Retina (tissue), 1 donor: ENCODE measurements at regions not wholly inside any gene's neighbourhood (a gene's known extent, or its start where the extent isn't known, plus 50 kb on each side); places are given as distances from the start of the nearest gene placed in this dataset.
"Not testable (repeated sequence)": the region's sequence is repeated elsewhere in the genome, so short reads cannot be mapped to it uniquely, and the experiment has no call there.

ENCODE experiments used
- DNase-seq: peaks from one replicate; pipeline ENCODE4 v3.0.0-alpha.2; 2016

DNA sequence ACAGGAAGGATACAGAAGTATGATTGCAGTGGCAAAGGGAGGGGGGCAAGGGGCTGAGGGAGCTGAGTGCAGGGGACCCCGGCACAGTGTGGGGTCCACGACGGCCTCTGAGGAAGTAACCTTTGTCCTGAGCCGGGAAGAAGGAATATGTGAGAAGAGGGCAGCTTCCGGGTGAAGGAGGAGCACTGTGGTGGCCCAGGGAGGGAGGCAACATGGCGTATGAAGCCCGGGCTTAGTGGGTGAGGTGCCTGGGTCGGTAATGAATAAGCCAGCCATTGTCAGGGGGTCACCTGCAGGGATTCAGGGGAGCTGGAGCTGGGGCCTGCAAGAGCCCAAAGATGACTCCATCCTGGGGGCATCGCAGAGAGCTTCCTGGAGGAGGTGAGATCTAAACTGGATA lies 200.4 kb downstream of the FOXD2 start:
- DNase-seq: no peak

DNA sequence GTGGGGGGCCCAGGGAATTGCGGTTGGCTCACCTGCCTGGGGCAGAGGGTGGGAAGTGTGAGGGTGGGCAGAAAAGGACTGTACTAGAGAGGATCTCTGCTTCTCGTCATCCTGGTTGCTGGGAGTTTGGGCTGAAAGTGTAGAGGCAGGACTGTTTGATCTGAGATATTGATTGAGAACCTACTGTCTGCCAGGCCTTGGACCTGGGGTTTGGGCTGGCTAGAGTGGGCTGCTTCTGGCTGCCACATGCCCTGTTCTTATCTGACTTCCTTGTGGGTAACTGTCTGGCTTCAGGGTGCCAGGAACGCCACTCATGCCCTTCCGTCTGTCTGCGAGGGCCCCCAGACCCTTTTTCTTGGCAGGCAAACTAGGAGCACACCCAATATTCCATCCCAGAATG lies 200.9 kb downstream of the FOXD2 start:
- DNase-seq: no peak

DNA sequence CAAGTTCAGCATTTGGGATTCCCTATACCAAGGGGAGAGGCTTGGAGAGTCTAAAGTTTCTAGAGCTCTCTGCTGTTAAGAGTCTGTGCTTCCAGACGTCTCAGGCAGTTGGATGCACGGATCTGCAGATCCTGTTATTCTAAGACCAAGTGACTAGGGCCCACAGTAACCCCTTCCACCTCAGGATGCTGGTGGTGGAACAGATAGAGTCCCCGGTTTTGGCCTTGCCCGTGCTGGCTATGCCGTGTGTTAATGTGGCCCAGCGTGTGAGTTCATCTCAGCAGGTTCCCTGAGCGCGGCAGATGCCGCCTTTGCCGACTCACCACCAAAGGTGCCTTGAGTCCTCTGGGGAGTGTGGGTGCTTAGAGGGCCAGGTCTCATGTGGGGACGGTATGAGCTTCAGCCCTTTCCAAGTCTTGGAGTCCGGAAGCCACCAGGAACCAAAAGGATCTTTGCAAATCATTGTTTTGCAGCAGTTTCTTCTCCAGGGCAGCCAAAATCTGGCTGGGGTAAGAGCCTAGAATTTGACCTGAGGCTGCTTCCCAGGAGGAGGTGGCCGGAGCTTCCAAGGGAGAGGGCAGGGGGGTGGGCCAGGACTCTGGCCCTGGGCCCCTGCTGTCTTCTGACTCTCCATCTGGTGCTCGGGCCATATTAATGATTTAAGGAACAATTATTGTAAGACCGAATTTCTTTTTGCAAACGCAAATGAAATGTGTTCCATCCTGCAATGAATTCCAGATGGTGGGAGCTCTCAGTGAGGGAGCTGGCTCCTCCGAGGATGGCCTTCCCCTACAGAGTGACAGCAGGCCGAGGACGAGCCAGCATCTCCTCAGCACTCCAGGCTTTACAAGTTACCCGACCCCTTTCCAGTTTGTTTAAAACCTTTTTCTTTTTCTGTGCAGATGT lies 205.7 kb downstream of the FOXD2 start:
- peak; percentile 55 for DNase-seq

DNA sequence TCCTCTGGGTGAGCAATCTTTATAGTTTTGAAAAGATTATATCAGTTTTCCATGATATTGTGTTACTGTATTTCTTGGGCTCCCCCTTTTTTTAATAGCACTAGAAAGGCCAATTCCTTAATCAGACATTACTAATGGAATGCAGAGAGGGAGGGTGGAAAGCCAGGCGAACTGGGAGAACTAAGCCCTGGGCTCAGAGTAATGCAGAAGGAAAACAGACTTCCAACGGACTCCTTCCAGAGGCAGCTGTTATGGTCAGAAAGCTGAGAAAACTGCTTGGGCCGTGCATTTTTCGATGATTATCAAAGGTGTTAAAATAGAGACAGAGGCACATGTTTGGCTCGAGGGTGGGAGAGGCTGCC lies 206.3 kb downstream of the FOXD2 start:
- DNase-seq: peak; percentile 60

DNA sequence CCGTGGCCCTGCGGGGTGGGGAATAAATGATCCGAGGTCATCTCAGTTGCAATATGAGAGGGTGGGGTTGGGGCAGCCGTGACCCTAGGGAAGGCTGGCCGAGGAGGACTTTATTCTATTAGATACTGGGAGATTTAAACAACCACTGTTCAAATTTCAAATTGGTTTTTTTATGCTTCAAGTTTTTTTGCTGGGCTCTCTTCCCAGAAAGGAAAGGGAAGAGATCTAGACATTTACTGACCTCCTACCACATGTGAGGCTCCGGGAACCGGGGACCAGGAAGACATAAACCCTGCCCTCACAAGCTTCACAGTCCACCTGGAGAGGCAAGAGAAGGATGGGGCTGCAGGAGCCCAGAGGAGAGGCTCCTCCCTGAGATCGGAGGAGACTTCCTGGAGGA lies 207.3 kb downstream of the FOXD2 start:
- DNase-seq: no peak

DNA sequence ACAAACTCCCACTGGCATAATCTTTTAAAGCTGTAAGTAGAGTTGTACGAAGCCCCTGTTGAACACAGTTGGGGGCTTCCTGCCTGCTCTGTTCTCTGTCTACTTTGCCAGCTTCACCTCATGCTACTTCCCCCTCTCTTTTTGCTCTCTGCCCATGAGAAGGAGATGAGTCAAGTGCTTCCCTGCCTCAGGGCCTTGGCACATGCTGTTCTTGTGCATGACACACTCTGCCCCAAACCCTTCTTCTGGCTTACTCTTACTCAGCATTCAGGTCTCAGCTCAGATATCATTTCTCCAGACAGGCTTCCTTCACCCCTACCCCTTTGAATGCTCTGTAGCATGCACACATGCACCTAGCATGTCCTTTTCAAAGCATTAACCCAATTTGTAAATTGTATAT lies 208.8 kb downstream of the FOXD2 start:
- DNase-seq: no peak

DNA sequence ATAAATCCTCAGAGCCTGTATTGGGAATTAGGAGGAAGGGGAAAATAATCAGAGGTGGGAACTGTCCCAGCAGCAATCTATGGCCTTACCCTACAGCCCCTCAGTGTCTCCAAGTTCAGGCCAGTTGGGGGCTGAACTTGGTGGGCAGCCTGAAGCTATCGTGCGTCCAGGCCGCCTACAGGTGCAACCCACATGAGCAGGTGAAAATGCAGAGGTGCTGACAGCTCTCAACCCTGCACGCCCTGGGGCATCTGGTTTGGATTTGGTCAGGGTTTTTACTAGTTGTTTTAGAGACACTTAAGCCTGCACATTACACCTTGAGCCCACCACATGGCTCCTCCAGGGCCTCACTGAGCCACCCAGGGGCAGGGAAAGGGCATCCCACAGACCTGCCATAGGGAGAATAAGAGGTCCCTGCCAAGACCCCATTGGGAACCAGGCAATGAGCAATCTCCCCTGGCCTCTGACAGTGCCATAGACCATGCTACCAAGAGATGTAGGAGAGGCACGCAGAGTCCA lies 209.5 kb downstream of the FOXD2 start:
- DNase-seq: no peak

DNA sequence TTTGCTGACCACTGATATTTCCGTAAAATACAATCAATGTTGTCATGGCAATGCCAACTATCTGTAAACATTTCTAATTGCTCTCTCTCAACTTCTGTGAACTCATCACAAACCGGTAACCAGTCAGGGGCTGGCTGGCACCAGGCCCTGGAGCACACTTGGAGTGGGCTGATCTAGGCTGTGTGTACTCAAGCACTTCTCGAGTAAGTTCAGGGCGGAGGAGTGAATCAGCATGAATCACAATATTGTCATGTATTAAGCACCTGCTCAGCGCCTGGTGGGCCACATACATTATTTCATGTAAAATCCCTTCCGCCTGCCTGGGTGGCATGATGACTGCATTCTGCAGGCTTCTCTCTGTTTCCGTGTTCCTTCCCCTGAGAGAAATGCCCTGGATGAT lies 212.4 kb downstream of the FOXD2 start:
- no peak for DNase-seq

DNA sequence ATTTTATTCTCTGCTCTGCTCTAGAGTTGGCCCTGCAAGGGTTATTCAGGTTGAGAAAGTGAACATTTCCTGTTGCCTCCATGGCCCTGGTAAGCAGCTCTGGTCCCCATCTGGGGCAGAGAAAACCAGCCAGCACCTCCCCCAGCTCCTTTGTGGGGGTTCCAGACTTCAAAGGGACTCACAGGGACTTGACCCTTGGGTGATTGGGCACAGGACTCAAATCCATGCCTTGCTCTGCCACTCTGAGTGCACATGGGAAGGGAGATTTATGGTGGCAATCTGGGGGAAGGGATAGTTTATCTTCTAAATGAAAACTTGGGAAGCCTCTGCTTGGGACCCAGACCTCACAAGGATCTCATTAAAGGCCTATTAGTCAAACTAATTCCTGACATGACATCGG lies 212.8 kb downstream of the FOXD2 start:
- DNase-seq: no peak

DNA sequence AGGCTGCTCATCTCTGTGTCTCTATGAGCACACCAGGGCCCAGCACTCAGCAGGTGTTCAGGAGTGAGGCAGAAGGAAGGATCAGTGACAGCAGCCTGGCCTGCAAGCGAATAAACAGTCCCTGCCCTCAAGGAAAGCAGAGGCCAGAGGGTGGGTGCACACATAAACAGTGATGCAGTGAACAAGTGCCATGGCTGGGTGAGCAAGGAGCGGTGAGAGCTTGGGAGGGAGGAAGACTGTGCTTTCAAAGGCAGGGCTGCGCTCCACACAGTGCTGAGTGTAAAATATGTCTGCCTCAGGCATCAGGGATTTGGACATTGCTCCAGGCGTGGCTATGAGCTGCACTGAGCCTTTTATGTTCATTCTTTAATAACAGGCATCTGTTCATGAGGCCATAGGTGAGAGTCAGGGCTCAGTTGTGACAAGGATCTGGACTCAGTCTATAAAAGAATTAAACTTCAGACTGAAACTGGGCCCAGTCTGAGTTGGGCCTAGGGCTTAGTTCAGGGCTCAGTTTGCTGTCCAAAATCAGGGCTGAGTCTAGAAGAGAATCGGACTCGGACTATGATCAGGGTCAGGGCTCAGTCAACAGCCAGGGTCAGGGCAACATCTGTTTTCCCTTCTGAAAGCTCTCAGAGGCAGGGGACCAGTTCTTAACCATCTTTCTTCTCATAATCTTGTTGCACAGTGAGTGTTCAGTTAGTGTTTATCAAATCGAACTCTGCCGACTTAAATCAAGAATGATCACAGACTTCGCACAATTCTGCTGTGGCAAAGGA lies 213.7 kb downstream of the FOXD2 start:
- DNase-seq: no peak

DNA sequence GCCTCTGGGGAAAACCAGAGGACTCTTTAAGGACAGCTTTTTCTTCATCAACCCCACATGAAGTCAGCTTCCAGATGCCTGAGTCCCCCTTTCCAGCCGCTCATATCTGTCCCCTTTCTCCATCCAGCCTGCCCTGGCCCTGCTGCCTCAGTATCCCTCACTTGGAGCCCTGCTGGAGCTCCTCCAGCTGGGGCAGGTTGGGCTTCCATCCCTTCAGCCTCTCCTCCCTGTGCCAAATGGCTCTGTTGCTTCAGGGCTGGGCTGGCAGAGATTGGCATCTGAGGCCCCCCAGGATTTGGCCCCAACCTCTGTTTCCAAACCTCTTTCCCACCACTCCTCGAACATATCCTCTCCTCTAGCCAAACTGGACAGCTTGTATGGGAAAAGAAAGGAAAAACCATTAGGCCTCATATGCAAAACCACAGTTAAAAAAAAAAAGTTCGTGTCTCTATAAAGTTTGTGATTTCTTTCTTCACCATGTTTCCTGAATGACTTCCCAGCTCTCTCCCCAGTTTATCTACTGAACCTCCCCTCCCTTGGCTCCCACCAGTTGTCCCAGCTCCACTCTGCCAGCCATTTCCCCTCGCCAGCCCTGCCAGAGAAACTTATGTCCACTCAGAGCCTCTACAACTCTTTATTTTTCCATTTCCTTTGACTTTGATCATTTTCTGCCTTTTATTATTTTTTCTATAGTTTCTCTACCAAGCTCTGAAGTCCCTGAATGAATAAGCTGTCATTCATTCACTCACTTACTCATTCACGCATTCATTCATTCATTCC lies 217.9 kb downstream of the FOXD2 start:
- no peak for DNase-seq

DNA sequence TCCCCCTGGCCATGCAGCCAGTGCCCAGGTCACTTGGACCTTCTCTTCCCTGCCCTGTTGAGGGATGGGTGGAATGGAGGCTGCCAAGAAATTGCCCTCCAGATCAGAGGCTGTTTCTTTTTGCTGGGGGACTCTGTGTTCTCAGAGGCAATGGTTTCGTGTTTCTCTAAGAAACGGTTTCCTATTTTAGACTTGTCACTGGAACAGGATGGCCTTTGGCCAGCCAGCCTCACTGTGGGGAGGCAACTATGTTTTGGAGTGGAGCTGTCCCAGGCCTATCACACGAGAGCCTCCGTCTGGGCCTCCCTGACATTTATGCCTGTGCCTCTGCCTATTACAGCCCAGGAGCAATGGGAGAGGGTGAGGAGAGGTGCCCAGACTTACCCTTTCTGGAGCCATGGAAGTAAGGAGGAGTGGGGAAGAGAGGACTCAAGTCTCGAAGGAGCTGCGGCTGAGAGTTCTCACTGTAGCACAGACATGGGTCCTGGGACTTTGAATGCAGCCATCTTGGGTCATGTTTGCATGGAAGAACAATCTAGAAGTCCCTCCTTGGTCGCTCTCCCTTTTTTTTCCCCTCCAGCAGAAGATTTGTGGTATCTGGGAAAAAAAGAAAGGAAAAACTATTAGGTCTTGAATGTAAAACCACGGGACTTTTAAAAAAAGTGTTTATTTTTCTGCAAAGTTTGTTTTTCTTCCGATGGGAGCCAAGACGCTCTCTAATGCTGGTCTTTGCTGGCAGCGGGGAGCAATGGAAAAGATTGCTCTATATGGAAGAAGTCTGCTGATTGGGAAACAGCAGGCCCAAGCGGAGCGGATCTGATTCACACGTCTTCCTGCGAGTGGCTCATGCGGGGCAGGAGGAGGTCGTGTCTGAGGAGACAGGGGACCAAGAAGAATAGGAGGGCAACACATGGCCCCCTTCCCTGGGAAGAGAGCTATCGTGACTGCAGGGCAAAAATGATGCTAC lies 219.2 kb downstream of the FOXD2 start:
- no peak for DNase-seq

DNA sequence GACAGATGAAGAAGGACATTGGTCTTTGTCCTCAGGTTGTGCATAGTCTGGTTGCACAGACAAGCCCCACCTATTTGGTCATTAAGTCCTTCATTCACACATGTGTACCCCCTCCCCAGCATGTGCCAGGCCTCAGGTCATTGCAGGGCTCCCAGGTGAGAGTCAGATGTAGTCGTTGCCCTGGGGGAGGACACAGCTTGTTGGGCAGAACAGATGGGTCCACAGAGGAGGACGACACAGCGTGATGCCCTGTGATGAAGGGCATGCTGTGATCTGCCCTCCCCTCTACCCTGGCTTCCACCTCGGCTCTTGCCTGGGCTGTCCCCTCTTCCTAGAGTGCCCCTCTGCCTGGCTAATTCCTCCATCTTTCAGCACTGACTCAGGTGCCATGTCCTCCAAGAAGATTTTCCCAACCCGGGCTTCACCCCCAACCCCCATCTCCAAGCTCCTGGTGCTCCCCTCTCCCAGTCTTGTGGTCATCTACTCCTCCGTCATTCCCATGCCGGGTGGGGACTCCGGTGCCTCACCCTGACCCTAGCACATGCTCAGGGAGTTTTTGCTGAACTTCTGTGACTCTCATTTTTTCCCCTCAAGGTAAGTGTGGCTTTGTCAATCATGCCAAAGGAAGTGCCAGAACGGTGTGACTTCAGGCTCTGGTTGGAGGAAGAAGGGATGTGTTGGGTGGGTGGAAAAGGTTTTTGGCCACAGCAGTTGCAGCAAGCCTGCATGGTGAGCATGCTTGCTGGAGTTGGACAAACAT lies 220.5 kb downstream of the FOXD2 start:
- no peak for DNase-seq

DNA sequence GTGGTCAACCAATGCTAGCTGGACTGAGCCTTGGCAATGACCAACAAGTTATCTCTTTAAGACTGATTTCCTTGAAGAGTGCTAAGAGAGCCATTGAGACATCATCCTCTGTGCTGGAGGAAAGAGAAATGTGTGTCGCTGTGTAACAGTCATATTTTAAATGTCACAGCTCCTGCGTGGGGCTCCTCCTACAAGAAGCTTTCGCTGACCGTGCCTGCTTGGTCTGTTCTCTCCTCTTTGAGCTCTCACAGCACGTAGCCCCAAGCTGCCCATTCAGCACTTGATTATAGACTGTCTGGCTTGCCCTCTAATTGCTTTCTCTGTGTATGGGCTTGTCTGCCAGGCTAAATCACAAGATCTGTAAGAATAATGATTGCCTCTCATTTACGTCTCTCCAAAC lies 221.3 kb downstream of the FOXD2 start:
- DNase-seq: peak; percentile 72

DNA sequence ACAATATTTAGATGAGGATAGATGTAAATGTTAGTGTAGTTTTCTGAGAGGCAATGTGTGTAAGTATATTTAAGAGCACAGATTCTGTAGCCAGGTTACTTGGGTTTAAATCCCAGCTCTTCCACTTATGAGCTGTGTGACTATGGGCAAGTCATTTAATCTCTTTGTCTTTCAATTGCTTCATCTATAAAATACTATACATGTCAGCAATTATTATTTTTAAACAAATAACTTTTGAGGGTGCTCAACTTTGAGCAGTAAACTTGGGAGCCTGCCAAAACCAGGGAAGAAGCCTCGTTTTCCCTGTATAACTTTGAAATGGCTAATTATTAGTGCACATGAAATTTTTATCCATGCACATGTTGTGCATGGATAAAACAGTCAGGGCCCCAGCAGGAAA lies 222.8 kb downstream of the FOXD2 start:
- DNase-seq: no peak

DNA sequence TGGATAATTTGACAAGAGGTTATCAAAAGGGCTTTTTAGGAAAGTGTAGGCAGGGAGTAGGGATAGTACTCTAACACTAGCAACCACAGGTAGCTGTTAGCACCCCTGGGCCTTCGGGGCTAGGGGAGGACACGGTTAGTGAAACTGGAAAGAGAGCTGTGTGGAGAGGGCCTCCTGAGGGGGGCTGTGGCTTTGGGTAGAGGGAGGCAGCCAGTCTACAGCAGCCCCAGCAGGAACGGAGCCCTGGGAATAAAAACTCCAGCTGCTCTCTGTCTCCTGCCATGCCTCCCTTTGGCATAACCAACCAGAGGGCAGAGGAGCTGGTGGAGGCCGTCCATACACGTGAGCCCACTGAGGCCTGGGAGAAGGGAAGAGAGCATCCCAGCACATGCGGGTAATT lies 223.2 kb downstream of the FOXD2 start:
- DNase-seq: peak; percentile 34

DNA sequence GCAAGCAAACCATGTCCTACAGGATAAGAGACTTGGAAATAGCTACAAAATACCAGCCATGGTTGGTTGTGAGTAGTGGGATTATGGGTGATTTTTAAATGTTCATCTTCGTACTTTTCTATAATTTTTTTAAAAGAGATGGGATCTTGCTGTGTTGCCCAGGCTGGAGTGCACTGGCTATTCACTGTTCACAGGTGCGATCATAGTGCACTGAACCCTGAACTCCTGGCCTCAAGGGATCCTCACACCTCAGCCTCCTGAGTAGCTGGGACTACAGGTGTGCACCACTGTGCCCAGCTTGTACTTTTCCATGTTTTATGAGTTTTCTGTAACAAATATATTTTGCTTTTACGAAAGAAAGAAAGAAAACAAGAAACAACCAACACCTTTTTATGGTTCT lies 224.2 kb downstream of the FOXD2 start:
- DNase-seq: no peak

DNA sequence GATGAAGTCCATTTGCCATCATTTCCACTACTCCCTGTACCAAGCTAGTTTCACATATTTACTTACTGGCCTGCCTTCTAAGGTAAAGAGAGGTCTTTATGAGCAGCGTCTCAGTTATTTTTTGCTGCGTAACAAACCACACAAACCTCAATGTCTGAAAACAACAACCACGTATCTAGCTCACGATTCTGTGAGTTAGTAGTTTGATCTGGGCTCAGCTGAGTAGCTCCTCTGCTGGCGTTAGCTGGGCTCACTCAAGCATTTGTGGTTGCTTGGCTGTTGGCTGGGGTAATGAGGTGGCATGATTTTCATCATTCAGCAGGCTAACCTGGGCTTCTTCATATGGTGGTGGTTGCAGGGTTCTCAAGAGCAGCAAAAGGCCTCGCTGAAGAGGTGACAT lies 225.4 kb downstream of the FOXD2 start:
- DNase-seq: no peak

DNA sequence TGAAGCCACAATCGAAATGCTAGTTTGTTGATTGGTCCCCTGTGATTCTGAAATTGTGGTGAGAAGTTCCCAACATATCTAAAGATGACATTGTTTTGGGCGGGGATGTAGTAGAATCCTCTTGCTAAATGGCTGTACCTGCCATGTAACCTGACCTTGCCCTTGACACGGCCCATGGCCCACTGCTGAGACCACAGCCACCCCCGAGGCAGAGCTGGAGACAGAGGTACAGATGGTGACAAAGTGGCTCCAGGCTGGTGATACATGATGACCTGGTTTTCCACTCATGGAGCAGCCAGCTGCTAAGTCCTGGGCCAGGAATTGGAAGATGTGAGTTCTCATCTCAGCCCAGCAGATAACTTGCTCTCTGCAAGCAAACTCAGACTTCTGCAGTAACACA lies 226.5 kb downstream of the FOXD2 start:
- no peak for DNase-seq

DNA sequence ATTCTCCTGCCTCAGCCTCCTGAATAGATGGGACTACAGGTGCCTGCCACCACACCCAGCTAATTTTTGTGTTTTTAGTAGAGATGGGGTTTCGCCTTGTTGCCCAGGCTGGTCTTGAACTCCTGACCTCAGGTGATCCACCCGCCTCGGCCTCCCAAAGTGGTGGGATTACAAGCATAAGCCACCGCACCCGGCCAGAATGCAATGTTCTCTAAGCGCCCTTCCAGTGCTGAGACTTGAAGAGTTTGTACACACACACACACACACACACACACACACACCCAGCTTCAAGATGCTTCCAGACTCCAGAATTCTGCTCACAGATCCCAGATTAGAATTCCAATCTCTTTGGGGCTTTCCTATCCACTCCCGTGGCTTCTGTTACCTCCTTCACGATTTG lies 227.1 kb downstream of the FOXD2 start:
- DNase-seq: not testable (repeated sequence)

DNA sequence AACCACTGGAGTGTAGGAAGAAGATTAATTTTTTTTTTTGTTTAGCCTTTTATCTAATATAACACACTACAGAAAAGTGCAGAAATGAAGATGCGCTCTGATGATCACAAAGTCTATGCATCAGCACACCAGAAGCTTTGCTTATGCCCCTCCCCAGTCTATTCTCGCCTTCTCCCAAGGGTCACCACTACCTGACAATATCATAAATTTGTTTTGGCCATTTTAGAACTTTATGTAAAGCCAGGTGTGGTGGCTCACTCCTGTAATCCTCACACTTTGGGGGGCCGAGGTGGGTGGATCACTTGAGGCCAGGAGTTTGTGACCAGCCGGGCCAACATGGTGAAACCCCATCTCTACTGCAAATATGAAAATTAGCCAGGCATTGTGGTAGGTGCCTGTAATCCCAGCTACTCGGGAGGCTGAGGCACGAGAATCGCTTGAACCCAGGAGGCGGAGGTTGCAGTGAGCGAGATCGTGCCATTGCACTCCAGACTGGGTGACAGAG lies 231.3 kb downstream of the FOXD2 start:
- no peak for DNase-seq
